NOMO-1 treated with DMSO at 0.1 percent for 48 hours (cell line): ENCODE measurements at regions not wholly inside any gene's neighbourhood (a gene's known extent, or its start where the extent isn't known, plus 50 kb on each side); places are given as distances from the start of the nearest gene placed in this dataset.
"Not testable (repeated sequence)": the region's sequence is repeated elsewhere in the genome, so short reads cannot be mapped to it uniquely, and the experiment has no call there.

Source experiments
- DNase-seq: peaks from one replicate; lab custom pipeline; 2025; ENCODE audit not compliant: unreplicated experiment; lab: John Stamatoyannopoulos, UW

- no peak for DNase-seq
Observed at GRCh38 chr1:72969461-72969860, 687.1 kb upstream of the NEGR1 start.

DNA sequence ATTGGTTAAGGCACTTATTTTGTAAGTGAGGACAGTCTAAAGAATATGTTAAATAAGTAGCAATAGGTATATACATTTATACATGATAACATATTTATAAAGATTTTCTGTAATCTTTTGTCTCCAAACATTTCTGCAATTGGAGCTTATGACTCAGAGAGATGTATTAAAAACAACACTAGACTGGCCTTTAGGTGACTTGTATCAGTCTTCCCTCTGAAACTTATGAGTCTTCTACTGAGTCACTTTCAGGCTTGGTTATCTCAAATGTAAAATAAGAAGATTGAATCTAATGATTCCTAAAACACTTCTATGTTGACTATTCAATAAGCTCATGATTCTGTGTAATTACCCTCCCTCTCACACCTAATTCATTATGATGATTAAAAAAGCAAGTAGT lies 672.6 kb upstream of the NEGR1 start:
- DNase-seq, result no peak

- not testable (repeated sequence) for DNase-seq
Observed at GRCh38 chr1:72950900-72951299, 668.6 kb upstream of the NEGR1 start.

GRCh38 chr1:72946903-72947499 lies 664.7 kb upstream of the NEGR1 start:
- no peak for DNase-seq

- DNase-seq, result no peak
Observed at GRCh38 chr1:72942008-72942407, 659.7 kb upstream of the NEGR1 start.

- no peak for DNase-seq
Observed at GRCh38 chr1:72938408-72938807, 656.1 kb upstream of the NEGR1 start.

- no peak for DNase-seq
Observed at GRCh38 chr1:72937905-72938304, 655.6 kb upstream of the NEGR1 start.

- DNase-seq, result no peak
Observed at GRCh38 chr1:72936942-72937341, 654.6 kb upstream of the NEGR1 start.

- no peak for DNase-seq
Observed at GRCh38 chr1:72936151-72936740, 653.9 kb upstream of the NEGR1 start.

GRCh38 chr1:72932025-72932424 lies 649.7 kb upstream of the NEGR1 start:
- peak; percentile 31 for DNase-seq

- no peak for DNase-seq
Observed at GRCh38 chr1:72930528-72930927, 648.2 kb upstream of the NEGR1 start.

- no peak for DNase-seq
Observed at GRCh38 chr1:72918940-72919339, 636.6 kb upstream of the NEGR1 start.

DNA sequence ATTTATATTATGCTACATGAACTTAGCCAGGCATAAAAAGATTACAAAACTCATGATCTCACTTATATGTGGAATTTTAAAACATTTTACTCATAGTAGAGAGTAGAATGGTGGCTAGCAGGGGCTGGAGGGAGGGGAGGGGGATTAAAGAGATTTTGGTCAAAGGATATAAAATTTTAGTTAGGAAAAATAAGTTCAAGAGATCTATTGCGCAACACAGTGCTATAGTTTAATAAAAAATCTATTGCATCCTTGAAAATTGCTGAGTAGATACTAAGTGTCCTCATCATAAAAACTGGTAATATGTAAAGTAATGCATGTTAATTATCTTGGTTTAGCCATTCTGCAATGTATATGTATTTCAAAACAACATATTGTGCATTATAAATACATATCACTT lies 635.6 kb upstream of the NEGR1 start:
- DNase-seq, result no peak

DNA sequence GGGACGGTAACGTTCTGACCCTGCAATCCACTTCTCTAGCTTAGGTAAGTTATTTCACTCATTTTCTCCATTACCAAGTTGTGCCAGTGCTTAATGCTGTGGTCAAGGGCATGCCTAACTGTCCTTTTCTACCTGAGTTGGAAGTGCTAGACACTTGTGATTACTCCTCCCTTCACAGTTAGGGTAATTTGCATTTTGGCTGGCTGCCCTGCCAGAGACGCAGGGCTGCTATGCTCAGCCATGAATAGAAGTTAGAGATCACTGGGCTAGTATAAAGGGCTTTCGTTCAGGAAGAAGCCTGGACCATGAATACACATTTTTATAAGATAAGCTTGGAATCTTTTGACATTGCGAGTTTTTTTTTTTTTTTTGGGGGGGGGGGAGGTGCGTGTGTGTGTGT lies 633.2 kb upstream of the NEGR1 start:
- no peak for DNase-seq

GRCh38 chr1:72911656-72912055 lies 629.3 kb upstream of the NEGR1 start:
- DNase-seq, result no peak

- DNase-seq, result no peak
Observed at GRCh38 chr1:72896256-72896655, 613.9 kb upstream of the NEGR1 start.

DNA sequence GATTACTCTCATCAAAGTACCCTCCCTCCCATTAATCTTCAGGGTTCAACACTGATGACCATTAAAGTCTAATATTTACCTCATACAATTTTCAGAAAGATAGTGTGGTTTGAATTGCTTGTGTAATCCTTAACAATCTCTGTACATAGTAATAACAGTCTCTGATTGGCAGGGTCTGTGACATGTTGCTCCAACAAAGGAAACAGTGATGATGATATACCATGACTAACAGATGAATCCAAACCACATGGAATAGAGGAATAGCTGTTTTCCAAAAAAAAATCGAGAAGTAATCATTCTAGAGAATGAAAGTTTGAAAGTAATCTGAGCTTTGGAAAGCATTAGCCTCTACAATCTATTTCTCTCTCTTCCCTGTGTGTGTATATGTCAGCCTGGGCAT lies 610.1 kb upstream of the NEGR1 start:
- DNase-seq, result no peak

GRCh38 chr1:72891976-72892375 lies 609.6 kb upstream of the NEGR1 start:
- no peak for DNase-seq

GRCh38 chr1:72885841-72886240 lies 603.5 kb upstream of the NEGR1 start:
- DNase-seq, result no peak

GRCh38 chr1:72885017-72885416 lies 602.7 kb upstream of the NEGR1 start:
- DNase-seq, result no peak

GRCh38 chr1:72869873-72870272 lies 587.5 kb upstream of the NEGR1 start:
- no peak for DNase-seq

DNA sequence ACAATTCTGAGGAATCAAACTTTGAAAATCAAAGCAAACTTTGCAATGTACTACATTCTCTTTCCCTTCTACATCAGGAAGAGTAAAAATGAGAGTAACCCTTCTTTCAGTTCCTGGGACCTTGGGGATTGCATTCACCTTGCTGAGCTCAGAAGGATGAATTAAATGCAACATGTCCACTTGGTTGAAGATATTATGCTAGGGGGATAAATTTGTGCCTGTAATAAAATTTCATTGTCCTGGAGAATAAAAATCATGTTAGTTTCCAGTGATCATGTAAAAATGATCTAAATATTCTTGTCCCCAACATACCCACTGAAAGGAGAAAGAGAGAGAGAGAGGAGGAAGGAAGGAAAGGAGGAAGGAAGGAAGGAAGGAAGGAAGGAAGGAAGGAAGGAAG lies 587.1 kb upstream of the NEGR1 start:
- no peak for DNase-seq

GRCh38 chr1:72851597-72851996 lies 569.3 kb upstream of the NEGR1 start:
- DNase-seq, result no peak
